Esophagus (tissue), 2 donors: ENCODE measurements at regions not wholly inside any gene's neighbourhood (a gene's known extent, or its start where the extent isn't known, plus 50 kb on each side); places are given as distances from the start of the nearest gene placed in this dataset.
A peak's percentile ranks its signal among the peaks of the same experiment; 100 is the strongest.

Source experiments
- H3K27ac ChIP-seq, 2 donors: one replicate each; pipeline ENCODE4 v1.5.1; 2013; ENCODE audit warnings: low read depth in 2 of 2, mild to moderate bottlenecking in 2 of 2, inconsistent platforms in 1 of 2, low read length in 1 of 2, moderate library complexity in 1 of 2
- H3K27me3 ChIP-seq, 2 donors: one replicate each; pipeline ENCODE4 v1.6.1; 2013; ENCODE audit warnings: low read length in 2 of 2, control low read depth in 1 of 2, mild to moderate bottlenecking in 1 of 2; ENCODE audit not compliant: insufficient read depth in 2 of 2, control insufficient read depth in 1 of 2
- H3K36me3 ChIP-seq, 2 donors: one replicate each; pipeline ENCODE4 v1.6.1; 2013; ENCODE audit warnings: low read length in 1 of 2; ENCODE audit not compliant: control insufficient read depth in 2 of 2, insufficient read depth in 2 of 2
- H3K4me1 ChIP-seq, 2 donors: one replicate each; pipeline ENCODE4 v1.6.1; 2013; ENCODE audit warnings: low read length in 1 of 2; ENCODE audit not compliant: control insufficient read depth in 2 of 2, insufficient read depth in 2 of 2
- H3K4me3 ChIP-seq, 2 donors: one replicate each; pipeline ENCODE4 v1.5.1; 2013; ENCODE audit warnings: low read length in 2 of 2, mild to moderate bottlenecking in 2 of 2, low read depth in 1 of 2, moderate library complexity in 1 of 2
- H3K9me3 ChIP-seq, 2 donors: one replicate each; pipeline ENCODE4 v1.6.1; 2013; ENCODE audit warnings: mild to moderate bottlenecking in 2 of 2, low read depth in 1 of 2, low read length in 1 of 2, moderate library complexity in 1 of 2; ENCODE audit not compliant: control insufficient read depth in 2 of 2, insufficient read depth in 1 of 2
- WGBS, 2 donors: extraction: QIAGEN DNeasy Blood & Tissue Kit; methylation state at CpG; one replicate each; pipeline ENCODE4 v1.1.7; 2013; 5-methylcytosine and 5-hydroxymethylcytosine counted together
- donor health status: healthy with polysubstance abuse.
- donor health status: Bipolar disorder and iron deficiency.

- Histone ChIP-seq H3K4me3 (no peak overlapping the region), H3K27me3 (no peaks in the 10 kb centered on the region), H3K36me3 (no peaks in the 10 kb centered on the region), H3K27ac (no peak overlapping the region), H3K9me3 (no peaks in the 10 kb centered on the region), H3K4me1 (peaks cover 0 to 4% of the 10 kb centered on the region in 2 donors)
- 72 to 77% methylated on average over 6 of the region's 6 CpGs for WGBS, 2 donors
These were observed 116.1 kb downstream of the TMEM174 start for GRCh38 chr5:73288803-73289720.

GRCh38 chr5:73286896-73287295 lies 113.9 kb downstream of the TMEM174 start:
- H3K27ac ChIP-seq, result no peak overlapping the region
- 87 to 100% methylated on average over 1 of the region's 1 CpG for WGBS, 2 donors
- no peaks in the 10 kb centered on the region for H3K27me3 ChIP-seq
- no peak overlapping the region for H3K4me3 ChIP-seq
- peaks cover 0 to 7% of the 10 kb centered on the region in 2 donors for H3K4me1 ChIP-seq
- no peaks in the 10 kb centered on the region for H3K36me3 ChIP-seq
- no peaks in the 10 kb centered on the region for H3K9me3 ChIP-seq

GRCh38 chr5:73284985-73285384 lies 112.0 kb downstream of the TMEM174 start:
- Histone ChIP-seq H3K4me1 (peaks cover 4 to 14% of the 10 kb centered on the region in 2 donors), H3K27me3 (no peaks in the 10 kb centered on the region), H3K27ac (peak overlapping the region in 1 of 2 donors; percentile 36), H3K4me3 (no peak overlapping the region), H3K9me3 (no peaks in the 10 kb centered on the region), H3K36me3 (no peaks in the 10 kb centered on the region)
- WGBS, 2 donors, result 75 to 76% methylated on average over 3 of the region's 3 CpGs

- Histone ChIP-seq H3K4me3 (no peak overlapping the region), H3K4me1 (peaks cover 4 to 15% of the 10 kb centered on the region in 2 donors), H3K27me3 (no peaks in the 10 kb centered on the region), H3K36me3 (no peaks in the 10 kb centered on the region), H3K9me3 (no peaks in the 10 kb centered on the region), H3K27ac (peak overlapping the region in 1 of 2 donors; percentile 42)
- 63 to 70% methylated on average over 7 of the region's 7 CpGs for WGBS, 2 donors
These were observed 111.3 kb downstream of the TMEM174 start for GRCh38 chr5:73284220-73284795.

- no peaks in the 10 kb centered on the region for H3K36me3 ChIP-seq
- peak overlapping the region in 1 of 2 donors; percentile 28 for H3K27ac ChIP-seq
- no peaks in the 10 kb centered on the region for H3K27me3 ChIP-seq
- H3K9me3 ChIP-seq, result no peaks in the 10 kb centered on the region
- no peak overlapping the region for H3K4me3 ChIP-seq
- peaks cover 7 to 22% of the 10 kb centered on the region in 2 donors for H3K4me1 ChIP-seq
These were observed 109.9 kb downstream of the TMEM174 start for GRCh38 chr5:73282923-73283322.

- no peaks in the 10 kb centered on the region for H3K36me3 ChIP-seq
- 75 to 76% methylated on average over 7 of the region's 7 CpGs for whole genome bisulfite sequencing, 2 donors
- H3K27ac ChIP-seq, result peak overlapping the region in 1 of 2 donors; percentile 54
- no peaks in the 10 kb centered on the region for H3K27me3 ChIP-seq
- no peaks in the 10 kb centered on the region for H3K9me3 ChIP-seq
- no peak overlapping the region for H3K4me3 ChIP-seq
- H3K4me1 ChIP-seq, result peaks cover 7 to 22% of the 10 kb centered on the region in 2 donors
These were observed 109.4 kb downstream of the TMEM174 start for GRCh38 chr5:73282383-73282782.

GRCh38 chr5:73280821-73281746 lies 108.1 kb downstream of the TMEM174 start:
- Histone ChIP-seq H3K9me3 (no peaks in the 10 kb centered on the region), H3K4me1 (peaks cover 7 to 22% of the 10 kb centered on the region in 2 donors), H3K4me3 (peak overlapping the region in 1 of 2 donors; percentile 24), H3K27ac (peak overlapping the region; percentile 88 to 91), H3K27me3 (no peaks in the 10 kb centered on the region), H3K36me3 (no peaks in the 10 kb centered on the region)
- 28 to 29% methylated on average over 20 of the region's 20 CpGs for whole genome bisulfite sequencing, 2 donors

GRCh38 chr5:73280386-73280785 lies 107.4 kb downstream of the TMEM174 start:
- no peaks in the 10 kb centered on the region for H3K36me3 ChIP-seq
- no peak overlapping the region for H3K4me3 ChIP-seq
- H3K9me3 ChIP-seq, result no peaks in the 10 kb centered on the region
- no peaks in the 10 kb centered on the region for H3K27me3 ChIP-seq
- 39 to 45% methylated on average over 2 of the region's 2 CpGs for WGBS, 2 donors
- H3K4me1 ChIP-seq, result peaks cover 7 to 22% of the 10 kb centered on the region in 2 donors
- peak overlapping the region; percentile 88 to 91 for H3K27ac ChIP-seq

- H3K9me3 ChIP-seq, result no peaks in the 10 kb centered on the region
- 55 to 62% methylated on average over 1 of the region's 1 CpG for WGBS, 2 donors
- no peak overlapping the region for H3K4me3 ChIP-seq
- no peaks in the 10 kb centered on the region for H3K36me3 ChIP-seq
- no peaks in the 10 kb centered on the region for H3K27me3 ChIP-seq
- peak overlapping the region; percentile 88 to 91 for H3K27ac ChIP-seq
- H3K4me1 ChIP-seq, result peaks cover 7 to 26% of the 10 kb centered on the region in 2 donors
These were observed 106.8 kb downstream of the TMEM174 start for GRCh38 chr5:73279805-73280204.
